ENCODE measurements at regions not wholly inside any gene's neighbourhood (a gene's known extent, or its start where the extent isn't known, plus 50 kb on each side); places are given as distances from the start of the nearest gene placed in this dataset.

- Histone ChIP-seq H3K4me1 (no peaks in the 10 kb centered on the region), H3K9me3 (no peaks in the 10 kb centered on the region), H3K4me3 (ENCODE audit: low read depth, low read length) (no peak overlapping the region), H3K27me3 (replicated peaks; ENCODE audit: control insufficient read depth, insufficient read depth, low read length) (no peaks in the 10 kb centered on the region), H3K36me3 (ENCODE audit: control insufficient read depth, insufficient read depth, low read length) (no peaks in the 10 kb centered on the region)
- H3K4me1 Mint-ChIP-seq (ENCODE audit: low read depth, unreplicated experiment): no peaks in the 10 kb centered on the region
- intact Hi-C loops (cut with micrococcal nuclease; ENCODE audit: unreplicated experiment): no loop called here
- H3K27me3 Mint-ChIP-seq (ENCODE audit: insufficient read depth, unreplicated experiment): no peaks in the 10 kb centered on the region
- TF ChIP-seq CTCF (IDR thresholded peaks at IDR 0.05; ENCODE audit: insufficient read depth in 1 of 2, low read depth in 1 of 2, low read length in 1 of 2, severe bottlenecking in 1 of 2, unreplicated experiment in 1 of 2): no peak
- BruUV-seq (replicated peaks): no TSS peak
- no peak overlapping the region for H3K4me3 Mint-ChIP-seq (ENCODE audit: unreplicated experiment)
- CTCF ChIA-PET: no interaction called here
- no peak for DNase-seq
- POLR2A ChIA-PET: no interaction called here
- H3K9me3 Mint-ChIP-seq (ENCODE audit: unreplicated experiment): no peaks in the 10 kb centered on the region
- H3K36me3 Mint-ChIP-seq (ENCODE audit: insufficient read depth, unreplicated experiment): no peaks in the 10 kb centered on the region
- no peak overlapping the region for H3K27ac Mint-ChIP-seq (ENCODE audit: unreplicated experiment)
Measured at GRCh38 chr17:53948323-53948722, 125.6 kb downstream of the KIF2B start.

DNA sequence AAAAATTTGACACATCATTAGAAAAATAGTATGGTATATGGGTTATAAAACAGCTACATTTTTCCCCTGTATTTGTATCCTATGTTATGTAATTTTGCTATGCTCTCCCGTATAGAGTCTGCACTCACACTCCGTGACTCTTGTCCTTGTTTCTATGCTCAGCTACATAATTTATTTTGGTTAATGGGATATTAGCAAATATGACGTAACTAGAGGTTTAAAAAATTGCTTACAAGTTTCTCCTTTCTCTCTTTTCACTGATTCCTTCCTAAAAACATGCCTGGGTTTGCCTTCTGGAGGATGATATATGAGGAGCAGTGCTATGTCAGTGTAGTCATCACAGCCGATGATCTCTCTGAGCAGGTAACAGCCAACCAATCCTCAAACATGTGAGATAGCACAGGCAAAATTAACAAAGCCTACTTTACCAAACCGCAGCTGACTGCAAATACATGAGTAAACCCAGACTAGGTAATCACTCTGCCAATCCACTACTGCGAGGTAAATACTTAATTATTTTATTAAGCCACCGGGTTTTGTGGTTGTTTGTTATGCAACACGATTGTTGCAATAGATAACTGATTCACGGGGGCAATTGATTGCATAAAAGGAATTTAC is 126.9 kb downstream of the KIF2B start:
- ChIA-PET POLR2A (no interaction called here), CTCF (no interaction called here)
- Histone ChIP-seq H3K36me3 (ENCODE audit: control insufficient read depth, insufficient read depth, low read length) (no peaks in the 10 kb centered on the region), H3K4me3 (ENCODE audit: low read depth, low read length) (no peak overlapping the region), H3K27me3 (replicated peaks; ENCODE audit: control insufficient read depth, insufficient read depth, low read length) (no peaks in the 10 kb centered on the region), H3K9me3 (no peaks in the 10 kb centered on the region), H3K4me1 (no peaks in the 10 kb centered on the region)
- no peaks in the 10 kb centered on the region for H3K4me1 Mint-ChIP-seq (ENCODE audit: low read depth, unreplicated experiment)
- H3K4me3 Mint-ChIP-seq (ENCODE audit: unreplicated experiment): no peak overlapping the region
- no peaks in the 10 kb centered on the region for H3K27me3 Mint-ChIP-seq (ENCODE audit: insufficient read depth, unreplicated experiment)
- H3K27ac Mint-ChIP-seq (ENCODE audit: unreplicated experiment): no peak overlapping the region
- H3K36me3 Mint-ChIP-seq (ENCODE audit: insufficient read depth, unreplicated experiment): no peaks in the 10 kb centered on the region
- no peak for TF ChIP-seq CTCF (IDR thresholded peaks at IDR 0.05; ENCODE audit: insufficient read depth in 1 of 2, low read depth in 1 of 2, low read length in 1 of 2, severe bottlenecking in 1 of 2, unreplicated experiment in 1 of 2)
- H3K9me3 Mint-ChIP-seq (ENCODE audit: unreplicated experiment): peaks cover 1% of the 10 kb centered on the region
- no TSS peak for BruUV-seq (replicated peaks)
- no peak for DNase-seq
- intact Hi-C loops (cut with micrococcal nuclease; ENCODE audit: unreplicated experiment): loop anchor here (1.0 to 5.0 kb wide), 6 partner anchors 25 to 941 kb away; no protein-coding TSS in a partner anchor

DNA sequence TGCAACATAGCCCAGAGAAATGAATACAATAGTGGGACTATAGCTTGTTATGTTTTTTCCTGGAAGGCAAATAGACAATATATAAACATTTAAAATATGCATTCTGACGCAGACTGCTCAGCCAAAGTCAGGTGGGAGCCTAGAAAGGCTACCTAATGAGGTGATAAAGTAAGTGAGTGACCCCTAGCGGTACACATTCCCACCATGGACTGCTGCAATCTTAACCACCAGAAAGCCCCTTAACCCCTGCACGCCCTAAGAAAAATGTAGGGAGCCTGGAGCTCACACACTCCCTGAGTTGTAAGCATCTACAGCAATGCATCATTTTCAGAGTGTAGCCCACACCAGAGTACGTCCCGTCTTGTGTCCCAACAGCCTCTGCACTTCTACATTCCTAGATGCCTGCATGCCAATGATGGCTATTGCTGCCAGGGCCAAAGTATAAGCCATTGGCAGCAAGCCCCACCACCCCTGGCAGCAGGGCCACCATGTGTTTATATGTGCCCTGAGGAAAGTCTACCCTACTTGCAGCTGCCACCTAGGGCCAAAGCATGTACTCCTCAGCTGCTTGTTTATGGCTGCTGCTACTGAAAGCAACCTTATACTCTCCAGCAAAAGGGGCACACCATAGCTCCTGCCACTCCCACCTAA is 127.6 kb downstream of the KIF2B start:
- Mint-ChIP-seq H3K27ac (ENCODE audit: unreplicated experiment) (no peak overlapping the region), H3K9me3 (ENCODE audit: unreplicated experiment) (peaks cover 9% of the 10 kb centered on the region), H3K36me3 (ENCODE audit: insufficient read depth, unreplicated experiment) (no peaks in the 10 kb centered on the region), H3K4me3 (ENCODE audit: unreplicated experiment) (no peak overlapping the region), H3K27me3 (ENCODE audit: insufficient read depth, unreplicated experiment) (no peaks in the 10 kb centered on the region), H3K4me1 (ENCODE audit: low read depth, unreplicated experiment) (no peaks in the 10 kb centered on the region)
- TF ChIP-seq CTCF (IDR thresholded peaks at IDR 0.05; ENCODE audit: insufficient read depth in 1 of 2, low read depth in 1 of 2, low read length in 1 of 2, severe bottlenecking in 1 of 2, unreplicated experiment in 1 of 2): peak; percentile 59 to 67
- intact Hi-C loops (cut with micrococcal nuclease; ENCODE audit: unreplicated experiment): loop anchor here (1.0 to 5.0 kb wide), 6 partner anchors 26 to 940 kb away; no protein-coding TSS in a partner anchor
- Histone ChIP-seq H3K36me3 (ENCODE audit: control insufficient read depth, insufficient read depth, low read length) (no peaks in the 10 kb centered on the region), H3K9me3 (no peaks in the 10 kb centered on the region; the same call in 1 of the 2 replicates), H3K4me3 (ENCODE audit: low read depth, low read length) (no peak overlapping the region), H3K27me3 (replicated peaks; ENCODE audit: control insufficient read depth, insufficient read depth, low read length) (no peaks in the 10 kb centered on the region), H3K4me1 (no peaks in the 10 kb centered on the region)
- POLR2A ChIA-PET: no interaction called here
- peak; percentile 47 to 55 for DNase-seq
- CTCF ChIA-PET: no interaction called here
- BruUV-seq (replicated peaks): no TSS peak
